DOHH2 (cell line): ENCODE measurements at regions not wholly inside any gene's neighbourhood (a gene's known extent, or its start where the extent isn't known, plus 50 kb on each side); places are given as distances from the start of the nearest gene placed in this dataset.

Source experiments
- H3F3A ChIP-seq: fragments of 200-600 bp; sonication (generic), shearing (Covaris generic); 2 replicates; pipeline ENCODE4 v1.6.0; 2016; ENCODE audit warnings: antibody characterized with exemption, mild to moderate bottlenecking; ENCODE audit not compliant: control insufficient read depth, insufficient read depth
- H3K27ac ChIP-seq: fragments of 200-600 bp; sonication (generic); 2 replicates; pipeline ENCODE4 v1.5.1; 2014; ENCODE audit warnings: low read depth, mild to moderate bottlenecking, low read length, moderate library complexity
- H3K27me3 ChIP-seq: fragments of 200-600 bp; sonication (generic); 2 replicates; pipeline ENCODE4 v1.6.1; 2014; ENCODE audit warnings: mild to moderate bottlenecking, low read length, mixed read lengths; ENCODE audit not compliant: control insufficient read depth
- H3K36me3 ChIP-seq: fragments of 200-600 bp; sonication (generic); 2 replicates; pipeline ENCODE4 v1.6.1; 2014; ENCODE audit warnings: mild to moderate bottlenecking, low read length, moderate library complexity, mixed read lengths; ENCODE audit not compliant: control insufficient read depth
- H3K4me1 ChIP-seq: fragments of 200-600 bp; sonication (generic); 2 replicates; pipeline ENCODE4 v1.6.1; 2014; ENCODE audit warnings: mild to moderate bottlenecking, low read length, mixed read lengths; ENCODE audit not compliant: control insufficient read depth
- H3K4me2 ChIP-seq: fragments of 200-600 bp; sonication (generic); 2 replicates; pipeline ENCODE4 v1.6.0; 2014; ENCODE audit warnings: mild to moderate bottlenecking, low read length, moderate library complexity
- H3K4me3 ChIP-seq: fragments of 200-600 bp; sonication (generic); 2 replicates; pipeline ENCODE4 v1.5.1; 2014; ENCODE audit warnings: mild to moderate bottlenecking, low read length, mixed read lengths
- H3K79me2 ChIP-seq: fragments of 200-600 bp; sonication (generic); 2 replicates; pipeline ENCODE4 v1.6.1; 2014; ENCODE audit warnings: mild to moderate bottlenecking, low read length, mixed read lengths; ENCODE audit not compliant: control insufficient read depth
- H3K9me2 ChIP-seq: fragments of 200-600 bp; sonication (generic); replicated peaks from 2 replicates; pipeline ENCODE4 v1.6.1; 2014; ENCODE audit warnings: mild to moderate bottlenecking, low read length, mixed read lengths; ENCODE audit not compliant: control insufficient read depth
- H3K9me3 ChIP-seq: fragments of 200-600 bp; sonication (generic); 2 replicates; pipeline ENCODE4 v1.6.1; 2014; ENCODE audit warnings: antibody characterized with exemption, low read length, mixed read lengths; ENCODE audit not compliant: control insufficient read depth, insufficient read depth
- H4K20me1 ChIP-seq: fragments of 200-600 bp; sonication (generic); 2 replicates; pipeline ENCODE4 v1.6.0; 2014; ENCODE audit warnings: low read depth, mild to moderate bottlenecking, antibody characterized with exemption, low read length, moderate library complexity; ENCODE audit not compliant: control insufficient read depth, insufficient read depth
- CTCF ChIP-seq: fragments of 200-600 bp; sonication (generic); IDR thresholded peaks from one replicate; pipeline ENCODE4 v1.5.1; 2014; ENCODE audit warnings: antibody characterized with exemption, mild to moderate bottlenecking, low read depth, low read length; ENCODE audit not compliant: poor library complexity, severe bottlenecking
- EZH2phosphoT487 ChIP-seq: fragments of 200-600 bp; sonication (generic); IDR thresholded peaks from 2 replicates; pipeline ENCODE4 v1.6.1; 2017; ENCODE audit warnings: borderline replicate concordance, mild to moderate bottlenecking, antibody characterized with exemption, low read length, moderate library complexity, mixed read lengths

GRCh38 chr4:181701214-181701613, 542.0 kb upstream of the TENM3 start:
- no peaks in the 10 kb centered on the region for H3F3A ChIP-seq

GRCh38 chr4:181701894-181702293, 541.3 kb upstream of the TENM3 start:
- no peaks in the 10 kb centered on the region for H3K79me2 ChIP-seq
- H3K27ac ChIP-seq, result no peak overlapping the region
- H3K9me2 ChIP-seq, result no peaks in the 10 kb centered on the region
- H4K20me1 ChIP-seq, result no peaks in the 10 kb centered on the region
- H3K36me3 ChIP-seq, result no peaks in the 10 kb centered on the region
- no peaks in the 10 kb centered on the region for H3K9me3 ChIP-seq
- TF ChIP-seq CTCF (no peak), EZH2phosphoT487 (no peak)
- H3K27me3 ChIP-seq, result no peaks in the 10 kb centered on the region
- H3K4me3 ChIP-seq, result no peak overlapping the region
- H3K4me1 ChIP-seq, result no peaks in the 10 kb centered on the region
- no peaks in the 10 kb centered on the region for H3F3A ChIP-seq
- no peak overlapping the region for H3K4me2 ChIP-seq

More at GRCh38 chr4:181701214-181701613, 542.0 kb upstream of the TENM3 start:
- Histone ChIP-seq H4K20me1 (no peaks in the 10 kb centered on the region), H3K4me2 (no peak overlapping the region), H3K4me3 (no peak overlapping the region), H3K27ac (no peak overlapping the region), H3K79me2 (no peaks in the 10 kb centered on the region), H3K27me3 (no peaks in the 10 kb centered on the region), H3K4me1 (no peaks in the 10 kb centered on the region), H3K9me2 (no peaks in the 10 kb centered on the region), H3K9me3 (no peaks in the 10 kb centered on the region), H3K36me3 (no peaks in the 10 kb centered on the region)
- no peak for TF ChIP-seq EZH2phosphoT487
- no peak for TF ChIP-seq CTCF

DNA sequence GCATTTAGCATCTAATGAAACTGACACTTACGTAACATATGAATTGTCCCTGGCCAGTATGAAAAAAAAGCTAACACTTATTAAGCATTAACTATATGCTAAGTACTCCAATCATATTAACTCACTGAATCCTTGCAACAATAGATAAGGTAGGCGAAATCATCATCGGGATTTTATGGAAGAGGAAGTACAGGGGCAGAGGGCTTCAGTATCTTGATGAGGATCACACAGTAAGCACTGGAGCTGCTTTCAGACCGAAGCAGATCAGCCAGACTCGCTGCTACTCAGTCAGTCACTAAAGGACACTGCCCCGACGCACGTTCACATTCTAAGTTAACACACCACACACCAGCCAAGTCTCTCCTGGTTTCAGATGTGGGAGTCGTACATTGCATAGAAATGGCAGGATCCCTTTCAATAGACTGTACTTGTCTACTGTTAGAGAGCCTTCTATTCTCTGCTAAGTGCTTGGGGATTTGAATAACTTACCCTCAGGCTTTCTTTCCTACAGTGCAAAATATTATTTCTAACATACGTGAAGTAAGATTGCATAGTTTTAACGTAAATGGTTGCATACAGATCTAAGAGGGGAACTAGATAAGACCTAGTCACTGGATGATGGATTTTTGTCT, 540.2 kb upstream of the TENM3 start:
- Histone ChIP-seq H4K20me1 (no peaks in the 10 kb centered on the region), H3K4me3 (no peak overlapping the region)

More for the DNA sequence above, 540.2 kb upstream of the TENM3 start:
- Histone ChIP-seq H3K9me3 (no peaks in the 10 kb centered on the region), H3K36me3 (no peaks in the 10 kb centered on the region), H3K27ac (no peak overlapping the region), H3F3A (no peaks in the 10 kb centered on the region), H3K4me2 (no peak overlapping the region), H3K27me3 (no peaks in the 10 kb centered on the region), H3K9me2 (no peaks in the 10 kb centered on the region), H3K79me2 (no peaks in the 10 kb centered on the region), H3K4me1 (no peaks in the 10 kb centered on the region)
- TF ChIP-seq CTCF, result no peak
- no peak for TF ChIP-seq EZH2phosphoT487
